HUES6 (cell line): ENCODE measurements at regions not wholly inside any gene's neighbourhood (a gene's known extent, or its start where the extent isn't known, plus 50 kb on each side); places are given as distances from the start of the nearest gene placed in this dataset.

Experiments used
- H3K27ac ChIP-seq: 2 replicates; pipeline ENCODE4 v1.7.0; 2013; ENCODE audit warnings: low read depth, mild to moderate bottlenecking, low read length, inconsistent platforms
- H3K27me3 ChIP-seq: 2 replicates; pipeline ENCODE4 v1.6.1; 2013; ENCODE audit warnings: low read length; ENCODE audit not compliant: control insufficient read depth, insufficient read depth
- H3K36me3 ChIP-seq: 2 replicates; pipeline ENCODE4 v1.6.1; 2013; ENCODE audit warnings: low read length; ENCODE audit not compliant: control insufficient read depth, insufficient read depth
- H3K4me1 ChIP-seq: 2 replicates; pipeline ENCODE4 v1.6.1; 2013; ENCODE audit warnings: low read length; ENCODE audit not compliant: control insufficient read depth, insufficient read depth
- H3K4me3 ChIP-seq: 2 replicates; pipeline ENCODE4 v1.5.1; 2013; ENCODE audit warnings: low read depth, low read length
- H3K9ac ChIP-seq: one replicate; pipeline ENCODE4 v1.6.1; 2013; ENCODE audit warnings: mild to moderate bottlenecking, low read length
- H3K9me3 ChIP-seq: 2 replicates; pipeline ENCODE4 v1.6.1; 2013; ENCODE audit warnings: low read depth, low read length; ENCODE audit not compliant: control insufficient read depth, insufficient read depth

DNA sequence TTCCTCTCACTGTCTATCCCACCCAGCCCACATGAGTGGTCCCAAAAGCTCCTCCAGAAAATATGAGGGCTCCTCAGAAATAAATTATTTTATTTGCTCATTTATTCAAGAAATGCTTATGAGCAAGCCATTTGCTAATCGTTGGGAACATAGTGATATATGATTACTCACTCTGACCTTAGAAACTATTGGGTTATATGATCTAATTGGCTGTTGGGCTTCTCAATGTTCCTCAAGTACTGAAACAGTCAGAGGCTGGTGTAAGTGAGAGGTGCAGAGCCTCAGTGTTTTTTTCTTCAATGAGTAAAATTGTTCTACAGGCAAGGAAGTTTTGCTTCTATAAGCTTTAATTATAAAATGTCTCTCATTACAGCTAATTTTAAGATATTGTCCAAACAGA is 893.8 kb upstream of the INTU start:
- no peaks in the 10 kb centered on the region for H3K4me1 ChIP-seq
- H3K27ac ChIP-seq: no peak overlapping the region
- H3K27me3 ChIP-seq: no peaks in the 10 kb centered on the region
- H3K4me3 ChIP-seq: no peak overlapping the region
- no peak overlapping the region for H3K9ac ChIP-seq
- H3K36me3 ChIP-seq: no peaks in the 10 kb centered on the region
- H3K9me3 ChIP-seq: no peaks in the 10 kb centered on the region

DNA sequence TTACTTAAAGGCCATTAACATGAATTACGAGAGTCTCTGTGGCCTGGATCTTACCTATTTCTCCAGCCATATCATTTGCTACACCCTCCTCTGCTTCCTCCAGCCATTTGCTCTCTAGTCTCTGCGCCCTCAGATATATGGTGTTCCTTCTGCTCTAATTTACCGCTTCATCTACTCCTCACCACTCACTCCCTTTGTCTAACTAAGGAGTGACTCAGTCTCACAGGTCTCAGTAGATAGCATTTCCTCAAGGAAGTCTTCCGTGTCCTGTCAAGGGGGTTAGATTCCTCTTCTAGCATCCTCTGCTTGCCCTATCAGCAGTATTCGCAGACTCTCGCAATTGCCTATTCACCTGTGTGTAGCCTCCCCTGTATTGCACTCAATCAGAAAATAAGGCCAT is 892.1 kb upstream of the INTU start:
- Histone ChIP-seq H3K36me3 (no peaks in the 10 kb centered on the region), H3K4me3 (no peak overlapping the region), H3K9me3 (no peaks in the 10 kb centered on the region), H3K27ac (no peak overlapping the region), H3K4me1 (no peaks in the 10 kb centered on the region), H3K9ac (no peak overlapping the region), H3K27me3 (no peaks in the 10 kb centered on the region)

- Histone ChIP-seq H3K9me3 (no peaks in the 10 kb centered on the region), H3K9ac (no peak overlapping the region), H3K36me3 (no peaks in the 10 kb centered on the region), H3K4me3 (no peak overlapping the region), H3K4me1 (no peaks in the 10 kb centered on the region), H3K27me3 (no peaks in the 10 kb centered on the region), H3K27ac (no peak overlapping the region)
Observed at GRCh38 chr4:126742048-126742447, 890.7 kb upstream of the INTU start.

GRCh38 chr4:126742885-126743284 is 889.9 kb upstream of the INTU start:
- Histone ChIP-seq H3K9me3 (no peaks in the 10 kb centered on the region), H3K4me3 (no peak overlapping the region), H3K27ac (no peak overlapping the region), H3K27me3 (no peaks in the 10 kb centered on the region), H3K4me1 (no peaks in the 10 kb centered on the region), H3K9ac (no peak overlapping the region), H3K36me3 (no peaks in the 10 kb centered on the region)

GRCh38 chr4:126748736-126749135 is 884.0 kb upstream of the INTU start:
- H3K4me3 ChIP-seq: no peak overlapping the region
- H3K9ac ChIP-seq: no peak overlapping the region
- H3K27ac ChIP-seq: no peak overlapping the region
- H3K27me3 ChIP-seq: no peaks in the 10 kb centered on the region
- H3K36me3 ChIP-seq: no peaks in the 10 kb centered on the region
- H3K9me3 ChIP-seq: no peaks in the 10 kb centered on the region
- H3K4me1 ChIP-seq: no peaks in the 10 kb centered on the region

- no peaks in the 10 kb centered on the region for H3K27me3 ChIP-seq
- no peaks in the 10 kb centered on the region for H3K4me1 ChIP-seq
- H3K36me3 ChIP-seq: no peaks in the 10 kb centered on the region
- no peaks in the 10 kb centered on the region for H3K9me3 ChIP-seq
- H3K9ac ChIP-seq: no peak overlapping the region
- no peak overlapping the region for H3K4me3 ChIP-seq
- H3K27ac ChIP-seq: no peak overlapping the region
Observed at GRCh38 chr4:126750723-126751122, 882.0 kb upstream of the INTU start.

DNA sequence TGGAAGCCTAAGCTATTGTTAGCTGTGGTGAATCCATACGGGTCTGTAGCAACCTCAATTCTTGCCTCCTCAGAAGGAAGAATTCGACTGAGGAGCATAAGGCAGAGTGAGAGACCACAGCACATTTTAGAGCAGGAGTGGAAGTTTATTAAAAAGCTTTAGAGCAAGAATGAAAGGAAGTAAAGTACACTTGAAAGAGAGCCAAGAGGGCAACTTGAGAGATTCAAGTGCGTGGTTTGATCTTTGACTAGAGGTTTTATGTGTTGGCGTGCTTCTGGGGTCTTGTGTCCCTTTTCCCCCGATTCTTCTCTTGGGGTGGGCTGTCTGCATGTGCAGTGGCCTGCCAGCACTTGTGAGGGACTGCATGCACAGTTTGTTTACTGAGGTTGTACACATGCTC is 880.6 kb upstream of the INTU start:
- no peak overlapping the region for H3K27ac ChIP-seq
- H3K36me3 ChIP-seq: no peaks in the 10 kb centered on the region
- no peak overlapping the region for H3K9ac ChIP-seq
- H3K9me3 ChIP-seq: no peaks in the 10 kb centered on the region
- H3K4me3 ChIP-seq: no peak overlapping the region
- H3K27me3 ChIP-seq: no peaks in the 10 kb centered on the region
- H3K4me1 ChIP-seq: no peaks in the 10 kb centered on the region

GRCh38 chr4:126752702-126753101 is 880.1 kb upstream of the INTU start:
- no peaks in the 10 kb centered on the region for H3K36me3 ChIP-seq
- H3K9me3 ChIP-seq: no peaks in the 10 kb centered on the region
- no peaks in the 10 kb centered on the region for H3K27me3 ChIP-seq
- no peak overlapping the region for H3K4me3 ChIP-seq
- H3K4me1 ChIP-seq: no peaks in the 10 kb centered on the region
- H3K27ac ChIP-seq: no peak overlapping the region
- no peak overlapping the region for H3K9ac ChIP-seq

GRCh38 chr4:126753592-126753991 is 879.2 kb upstream of the INTU start:
- no peaks in the 10 kb centered on the region for H3K27me3 ChIP-seq
- no peaks in the 10 kb centered on the region for H3K9me3 ChIP-seq
- H3K9ac ChIP-seq: no peak overlapping the region
- no peak overlapping the region for H3K27ac ChIP-seq
- H3K4me3 ChIP-seq: no peak overlapping the region
- H3K36me3 ChIP-seq: no peaks in the 10 kb centered on the region
- no peaks in the 10 kb centered on the region for H3K4me1 ChIP-seq

DNA sequence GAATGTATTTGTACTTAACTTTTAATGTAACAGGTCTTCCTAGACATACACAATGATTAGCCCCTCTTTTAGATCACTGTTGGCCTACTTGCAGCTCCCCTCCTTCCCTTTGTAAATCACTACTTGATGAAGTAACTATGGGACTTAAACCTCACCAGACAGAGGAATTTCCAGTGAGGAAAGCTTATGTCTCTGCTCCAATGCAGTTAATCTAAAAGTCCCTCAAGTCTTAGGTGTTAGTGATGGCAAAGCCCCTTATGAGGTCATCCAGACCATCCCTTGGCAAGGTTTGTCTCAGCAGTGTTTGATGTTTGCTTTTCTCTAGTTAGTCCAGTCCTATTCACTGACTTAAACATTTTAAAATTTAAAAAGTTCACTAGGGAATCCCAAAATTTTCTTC is 877.3 kb upstream of the INTU start:
- Histone ChIP-seq H3K9ac (no peak overlapping the region), H3K9me3 (no peaks in the 10 kb centered on the region), H3K27ac (no peak overlapping the region), H3K4me3 (no peak overlapping the region), H3K4me1 (no peaks in the 10 kb centered on the region), H3K27me3 (no peaks in the 10 kb centered on the region), H3K36me3 (no peaks in the 10 kb centered on the region)

GRCh38 chr4:126756050-126756829 is 876.5 kb upstream of the INTU start:
- no peaks in the 10 kb centered on the region for H3K9me3 ChIP-seq
- H3K36me3 ChIP-seq: no peaks in the 10 kb centered on the region
- no peak overlapping the region for H3K9ac ChIP-seq
- H3K27me3 ChIP-seq: no peaks in the 10 kb centered on the region
- H3K27ac ChIP-seq: no peak overlapping the region
- no peak overlapping the region for H3K4me3 ChIP-seq
- no peaks in the 10 kb centered on the region for H3K4me1 ChIP-seq
